Kidney tubule cell (primary cell): ENCODE measurements at regions not wholly inside any gene's neighbourhood (a gene's known extent, or its start where the extent isn't known, plus 50 kb on each side); places are given as distances from the start of the nearest gene placed in this dataset.
A peak's percentile ranks its signal among the peaks of the same experiment; 100 is the strongest.

Experiments
- DNase-seq: peaks from one replicate; pipeline ENCODE4 v3.0.0-alpha.2; 2018; ENCODE audit warnings: low spot score

- no peak for DNase-seq
Measured at GRCh38 chr2:118698564-118698963, 148.9 kb downstream of the EN1 start.

DNA sequence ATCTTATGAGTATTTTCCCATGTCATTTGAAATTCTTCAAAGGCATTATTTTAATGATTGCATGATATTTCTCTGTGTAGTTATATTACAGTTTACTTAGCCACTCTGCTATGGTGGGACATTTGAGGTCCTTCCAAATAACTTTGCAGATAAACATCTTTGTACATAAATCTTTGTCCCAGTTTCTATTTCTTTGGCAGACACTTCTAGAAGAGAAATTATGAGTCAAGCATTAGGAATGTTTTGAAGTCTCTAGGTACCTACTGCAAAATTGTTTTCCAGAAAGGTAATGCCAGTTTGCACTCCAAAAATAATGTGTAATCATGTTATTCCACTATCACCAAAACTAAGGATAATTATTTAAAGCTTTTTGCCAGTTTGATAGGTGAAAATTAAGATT lies 149.7 kb downstream of the EN1 start:
- peak; percentile 23 for DNase-seq

DNA sequence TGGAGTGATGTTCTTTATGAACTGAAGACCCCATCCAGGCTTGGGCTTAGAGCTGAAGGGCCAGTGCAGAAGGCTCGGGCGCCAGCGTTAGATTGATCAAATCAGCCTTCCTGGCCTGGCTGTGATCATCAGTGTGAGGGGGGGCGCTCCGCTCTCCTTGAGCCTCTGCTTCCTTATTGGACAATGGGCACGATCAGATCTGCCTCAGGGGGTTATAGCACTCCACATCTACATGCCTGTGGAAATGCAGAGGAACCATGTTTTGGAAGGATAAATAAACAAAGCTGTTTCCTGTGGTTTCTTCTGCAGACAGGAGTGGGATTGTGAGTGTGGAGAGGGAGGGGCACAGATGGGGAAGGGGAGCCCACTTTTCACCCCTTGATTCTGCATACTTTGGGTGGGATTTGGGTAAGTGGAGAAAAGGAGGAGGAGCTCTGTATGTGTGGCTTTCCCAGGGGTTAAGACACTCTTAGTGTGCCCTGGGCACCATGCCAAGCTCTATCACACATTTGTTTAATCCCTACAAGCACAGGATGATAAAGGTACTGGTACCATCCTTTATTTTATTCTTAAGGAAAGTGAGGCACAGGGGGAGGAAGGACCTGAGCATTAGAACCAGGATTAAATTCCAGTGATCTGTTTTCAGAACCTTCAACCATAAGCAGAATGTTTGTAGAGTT lies 150.5 kb downstream of the EN1 start:
- no peak for DNase-seq

GRCh38 chr2:118693287-118693822 lies 154.1 kb downstream of the EN1 start:
- no peak for DNase-seq

DNA sequence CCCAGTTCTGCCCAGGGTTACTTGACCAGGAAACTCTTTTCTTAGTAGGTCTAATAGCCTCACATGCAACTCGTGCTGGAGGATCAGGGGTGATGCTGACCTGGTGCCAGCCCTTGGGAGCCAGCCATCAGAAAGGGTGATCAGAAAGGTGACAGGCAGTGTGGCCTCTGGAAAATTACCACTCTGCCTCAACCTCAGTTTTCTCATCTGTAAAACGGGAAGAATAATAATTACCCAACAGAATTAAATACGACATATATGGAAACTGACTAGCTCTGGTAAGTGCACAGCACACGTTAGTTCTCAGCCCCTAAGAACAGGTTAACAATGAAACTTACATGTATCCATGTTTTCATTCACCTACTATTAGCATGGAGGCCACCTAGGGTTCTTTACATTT lies 157.6 kb downstream of the EN1 start:
- no peak for DNase-seq

DNA sequence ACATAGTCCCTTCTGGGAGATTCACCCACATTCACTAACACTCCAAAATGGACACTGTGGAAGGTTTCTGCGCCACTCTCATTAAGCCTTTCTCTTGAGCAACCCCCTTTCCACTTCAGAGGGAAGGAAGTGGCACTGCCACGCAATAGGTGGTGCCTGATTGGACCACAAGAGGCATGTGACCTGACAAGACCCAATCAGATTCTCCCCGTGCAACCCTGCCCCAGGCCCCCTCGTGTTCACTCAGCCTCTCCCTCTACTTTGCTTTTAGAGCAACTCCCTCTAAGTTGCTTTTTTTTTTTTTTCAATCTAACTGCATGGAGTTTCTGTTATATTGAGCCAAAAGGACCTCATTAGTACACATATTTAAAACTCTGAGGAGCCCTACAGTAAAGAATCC lies 158.0 kb downstream of the EN1 start:
- DNase-seq = no peak

DNA sequence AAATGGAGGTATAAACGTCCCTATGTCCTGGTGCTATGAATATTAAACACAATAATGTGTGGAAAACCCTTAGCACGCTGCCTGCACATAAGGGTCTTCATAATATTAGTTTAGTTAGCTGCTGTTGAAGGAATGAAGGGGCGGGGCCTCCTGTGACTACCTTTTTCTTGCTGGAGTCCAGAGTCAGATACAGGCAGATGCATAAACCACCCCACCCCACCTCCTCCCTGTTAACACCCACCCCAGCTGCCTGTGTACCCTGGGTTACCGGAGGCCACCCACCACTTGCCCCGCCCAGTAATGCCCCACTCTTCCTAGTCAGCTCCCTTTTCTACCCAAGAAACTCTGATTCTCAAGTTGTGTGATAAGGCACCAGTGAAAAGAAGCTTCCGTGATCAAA lies 158.4 kb downstream of the EN1 start:
- DNase-seq = no peak

DNA sequence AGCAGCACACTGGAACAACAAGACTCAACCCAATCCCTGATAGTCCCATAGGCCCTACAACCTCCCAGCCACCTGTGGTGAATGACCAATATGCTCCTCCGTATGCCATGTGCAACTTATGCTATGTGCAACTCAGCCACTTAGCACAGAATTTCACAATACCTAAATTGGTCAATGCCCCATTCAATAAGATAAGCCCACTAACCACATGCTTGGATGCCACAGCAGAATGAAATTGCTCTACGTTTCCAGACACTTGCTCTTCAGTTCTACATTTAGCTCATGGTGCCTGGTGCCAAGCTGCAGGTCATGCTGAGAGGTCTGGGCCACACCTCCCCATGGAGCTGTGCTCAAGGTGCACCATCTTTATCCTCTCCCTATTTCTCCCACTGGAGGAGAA lies 159.8 kb downstream of the EN1 start:
- no peak for DNase-seq

GRCh38 chr2:118687192-118687591 lies 160.3 kb downstream of the EN1 start:
- DNase-seq = no peak

- DNase-seq = no peak
Measured at GRCh38 chr2:118686346-118686745, 161.1 kb downstream of the EN1 start.

DNA sequence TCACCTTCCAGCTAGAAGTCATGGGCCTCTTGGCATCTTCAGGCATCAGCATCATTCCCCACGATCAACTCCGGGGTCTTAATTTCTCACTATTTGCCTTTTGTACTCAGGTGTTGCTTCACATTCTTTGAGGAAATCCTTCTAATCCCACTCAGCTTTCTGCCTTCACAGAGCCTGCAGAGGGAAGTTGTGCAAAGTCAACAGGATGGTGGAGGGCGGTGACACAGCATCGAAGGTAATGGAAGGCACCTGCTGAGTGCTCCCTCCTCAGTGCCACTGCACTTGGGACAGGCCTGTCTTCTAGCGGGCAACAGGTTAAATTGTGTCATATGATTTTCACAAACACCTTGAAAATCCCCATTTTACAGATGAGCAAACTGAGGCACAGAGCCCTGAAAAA lies 164.0 kb downstream of the EN1 start:
- DNase-seq = no peak

- DNase-seq = no peak
Measured at GRCh38 chr2:118678985-118679384, 168.5 kb downstream of the EN1 start.

- no peak for DNase-seq
Measured at GRCh38 chr2:118677546-118677945, 169.9 kb downstream of the EN1 start.

DNA sequence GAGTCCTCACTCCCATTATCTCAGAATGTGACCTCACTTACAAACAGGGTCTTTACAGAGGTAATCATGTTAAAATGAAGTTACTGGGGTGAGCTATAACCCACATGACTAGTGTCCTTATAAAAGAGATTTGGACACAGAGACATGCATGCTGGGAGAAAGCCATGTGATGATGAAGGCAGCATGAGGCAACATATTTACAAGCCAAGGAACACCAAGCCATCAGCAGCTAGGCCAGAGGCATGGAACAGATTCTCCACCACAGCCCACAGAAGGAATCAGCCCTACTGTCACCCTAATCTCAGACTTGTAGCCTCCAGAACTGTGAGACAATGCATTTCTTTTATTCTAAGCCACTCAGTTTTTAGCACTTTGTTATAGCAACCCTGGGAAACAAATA lies 171.9 kb downstream of the EN1 start:
- DNase-seq = no peak

DNA sequence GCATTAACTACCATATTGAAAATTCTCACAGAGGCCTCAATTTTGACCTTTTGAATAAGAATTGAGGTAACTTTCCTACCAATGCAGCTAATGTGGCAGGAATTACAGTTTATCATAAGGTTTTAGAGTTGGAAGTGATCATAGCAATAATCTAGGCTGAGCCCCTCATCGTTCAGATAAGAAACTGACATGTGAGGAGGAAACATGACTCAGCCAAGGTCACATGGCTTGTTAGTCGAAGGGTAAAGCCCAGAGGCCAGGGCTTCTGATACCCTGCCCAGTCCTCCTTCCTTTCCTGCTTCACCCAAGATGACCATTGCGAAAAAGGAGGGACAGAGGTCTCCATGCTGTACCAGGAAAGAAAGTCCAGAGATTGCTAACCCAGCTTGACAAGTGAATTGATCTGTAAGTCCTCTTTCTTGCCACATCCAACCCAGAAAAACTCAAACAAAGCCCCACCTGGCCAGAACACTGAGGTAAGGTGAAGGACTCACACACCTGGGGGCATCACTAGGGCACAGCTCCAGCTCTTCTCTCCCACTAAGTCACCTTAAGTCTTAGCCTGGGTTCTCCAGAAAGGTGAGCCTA lies 174.8 kb downstream of the EN1 start:
- no peak for DNase-seq

- DNase-seq = no peak
Measured at GRCh38 chr2:118671701-118672454, 175.6 kb downstream of the EN1 start.

- no peak for DNase-seq
Measured at GRCh38 chr2:118670838-118671237, 176.6 kb downstream of the EN1 start.

DNA sequence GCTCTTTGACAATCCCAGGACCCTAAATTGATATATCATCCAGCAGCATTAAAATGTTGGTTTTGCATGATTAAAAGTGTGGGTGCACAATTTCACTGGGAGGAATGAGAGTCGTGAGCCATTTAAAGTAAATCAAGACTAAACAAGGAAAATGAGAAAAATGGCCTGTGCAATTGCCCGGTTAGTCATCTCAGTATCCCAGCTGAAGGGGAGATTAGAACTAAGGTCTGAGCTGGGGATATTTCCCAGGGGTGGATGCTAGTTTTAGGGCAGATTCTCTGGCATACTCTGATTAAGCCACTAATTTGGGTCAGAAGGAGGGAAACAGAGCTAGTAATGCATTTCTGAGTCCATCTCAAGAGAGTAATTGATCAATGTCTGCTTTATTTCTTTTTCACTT lies 177.2 kb downstream of the EN1 start:
- DNase-seq = no peak

DNA sequence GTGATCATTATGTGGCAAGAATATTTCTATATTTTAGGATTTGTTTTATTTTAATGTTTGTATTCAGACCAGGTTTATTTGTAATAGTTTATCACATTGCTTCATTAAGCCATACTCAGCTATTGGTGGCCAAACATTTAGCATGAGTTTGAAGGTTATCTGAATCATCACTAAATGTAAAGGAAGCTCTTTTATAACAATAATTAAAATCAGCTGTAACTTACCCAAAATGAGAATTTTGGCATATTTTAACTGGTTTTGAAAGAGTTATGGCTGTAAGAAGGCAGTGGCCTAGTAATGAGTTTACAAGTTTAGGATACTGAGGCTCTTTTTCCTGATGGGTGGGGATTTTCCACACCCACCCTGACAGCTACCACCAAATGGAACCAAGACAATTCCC lies 177.8 kb downstream of the EN1 start:
- DNase-seq = no peak

- DNase-seq = peak; percentile 76
Measured at GRCh38 chr2:118668431-118669424, 178.7 kb downstream of the EN1 start.

- DNase-seq = peak; percentile 2
Measured at GRCh38 chr2:118667964-118668363, 179.5 kb downstream of the EN1 start.

- no peak for DNase-seq
Measured at GRCh38 chr2:118667348-118667747, 180.1 kb downstream of the EN1 start.
